ENCODE measurements at regions not wholly inside any gene's neighbourhood (a gene's known extent, or its start where the extent isn't known, plus 50 kb on each side); places are given as distances from the start of the nearest gene placed in this dataset.

GRCh38 chr4:89365776-89366175 is 58.2 kb upstream of the GPRIN3 start:
- Histone ChIP-seq H3K23ac (ENCODE audit: low read depth, low read length, poor library complexity) (no peak overlapping the region), H3K4me2 (ENCODE audit: insufficient read depth, low read length, poor library complexity, severe bottlenecking) (no peak overlapping the region), H3K4me1 (ENCODE audit: control insufficient read depth in 2 of 2, insufficient read depth in 1 of 2, low read depth in 1 of 2, low read length in 2 of 2) (no peaks in the 10 kb centered on the region), H3K18ac (ENCODE audit: low read length) (no peak overlapping the region), H3K27ac (replicated peaks; ENCODE audit: low read length) (no peak overlapping the region), H4K8ac (ENCODE audit: low read depth, low read length) (no peak overlapping the region), H3K9ac (ENCODE audit: low read depth, low read length, poor library complexity) (no peak overlapping the region), H3K36me3 (replicated peaks in 1 of 2; ENCODE audit: control insufficient read depth in 2 of 2, insufficient read depth in 2 of 2, low read length in 2 of 2) (no peaks in the 10 kb centered on the region), H3K4me3 (ENCODE audit: low read length in 2 of 2) (no peak overlapping the region), H2BK15ac (ENCODE audit: low read length) (no peak overlapping the region), H3K27me3 (ENCODE audit: control insufficient read depth in 3 of 3, insufficient read depth in 3 of 3, low read depth in 1 of 3, low read length in 3 of 3) (no peaks in the 10 kb centered on the region), H2BK5ac (ENCODE audit: low read length) (no peak overlapping the region), H2AK5ac (ENCODE audit: low read depth, low read length) (no peak overlapping the region), H3K4ac (ENCODE audit: low read length) (no peak overlapping the region), H4K91ac (ENCODE audit: low read depth, low read length, poor library complexity) (no peak overlapping the region), H3K14ac (ENCODE audit: low read length) (no peak overlapping the region), H3K79me1 (ENCODE audit: low read depth, low read length) (no peaks in the 10 kb centered on the region), H2AFZ (ENCODE audit: low read length) (no peak overlapping the region), H2BK120ac (ENCODE audit: low read depth, low read length) (no peak overlapping the region), H3K9me3 (replicated peaks in 1 of 2; ENCODE audit: control insufficient read depth in 2 of 2, insufficient read depth in 1 of 2, low read depth in 1 of 2, low read length in 2 of 2) (no peaks in the 10 kb centered on the region), H2BK12ac (ENCODE audit: low read length) (no peak overlapping the region)
- WGBS, 2 donors (ENCODE audit: extremely low coverage in 2 of 2, insufficient read length in 2 of 2, insufficient replicate concordance in 1 of 2): no CpG with 5 or more reads among the region's 2 CpGs
- no peak for DNase-seq (ENCODE audit: low spot score)

DNA sequence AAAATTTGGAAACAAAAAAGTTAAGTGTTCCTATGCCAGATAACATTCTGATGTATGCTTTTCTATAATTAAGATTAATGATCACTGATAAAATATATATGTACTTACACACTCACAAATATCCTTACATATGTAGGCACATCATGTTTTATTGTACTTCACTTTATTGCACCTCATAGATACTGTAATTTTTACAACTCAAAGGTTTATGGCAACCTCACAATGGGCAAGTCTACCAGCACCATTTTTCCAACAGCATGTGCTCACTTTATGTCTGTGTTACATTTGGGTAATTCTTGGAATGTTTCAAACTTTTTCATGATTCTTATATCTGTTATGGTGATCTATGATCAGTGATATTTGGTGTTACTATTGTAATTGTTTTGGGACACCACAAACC is 57.8 kb upstream of the GPRIN3 start:
- Histone ChIP-seq H3K4me2 (ENCODE audit: insufficient read depth, low read length, poor library complexity, severe bottlenecking) (no peak overlapping the region), H3K36me3 (replicated peaks in 1 of 2; ENCODE audit: control insufficient read depth in 2 of 2, insufficient read depth in 2 of 2, low read length in 2 of 2) (no peaks in the 10 kb centered on the region), H3K9ac (ENCODE audit: low read depth, low read length, poor library complexity) (no peak overlapping the region), H2BK12ac (ENCODE audit: low read length) (no peak overlapping the region), H2AFZ (ENCODE audit: low read length) (no peak overlapping the region), H4K91ac (ENCODE audit: low read depth, low read length, poor library complexity) (no peak overlapping the region), H3K27me3 (ENCODE audit: control insufficient read depth in 3 of 3, insufficient read depth in 3 of 3, low read depth in 1 of 3, low read length in 3 of 3) (no peaks in the 10 kb centered on the region), H2AK5ac (ENCODE audit: low read depth, low read length) (no peak overlapping the region), H3K18ac (ENCODE audit: low read length) (no peak overlapping the region), H4K8ac (ENCODE audit: low read depth, low read length) (no peak overlapping the region), H3K4ac (ENCODE audit: low read length) (no peak overlapping the region), H3K14ac (ENCODE audit: low read length) (no peak overlapping the region), H2BK5ac (ENCODE audit: low read length) (no peak overlapping the region), H3K23ac (ENCODE audit: low read depth, low read length, poor library complexity) (no peak overlapping the region), H3K9me3 (replicated peaks in 1 of 2; ENCODE audit: control insufficient read depth in 2 of 2, insufficient read depth in 1 of 2, low read depth in 1 of 2, low read length in 2 of 2) (no peaks in the 10 kb centered on the region), H3K4me1 (ENCODE audit: control insufficient read depth in 2 of 2, insufficient read depth in 1 of 2, low read depth in 1 of 2, low read length in 2 of 2) (no peaks in the 10 kb centered on the region), H3K27ac (replicated peaks; ENCODE audit: low read length) (no peak overlapping the region), H2BK120ac (ENCODE audit: low read depth, low read length) (no peak overlapping the region), H3K79me1 (ENCODE audit: low read depth, low read length) (no peaks in the 10 kb centered on the region), H3K4me3 (ENCODE audit: low read length in 2 of 2) (no peak overlapping the region), H2BK15ac (ENCODE audit: low read length) (no peak overlapping the region)
- no peak for DNase-seq (ENCODE audit: low spot score)

- no peaks in the 10 kb centered on the region for H3K4me1 ChIP-seq (ENCODE audit: control insufficient read depth in 2 of 2, insufficient read depth in 1 of 2, low read depth in 1 of 2, low read length in 2 of 2)
- H3K18ac ChIP-seq (ENCODE audit: low read length): no peak overlapping the region
- no peak overlapping the region for H3K9ac ChIP-seq (ENCODE audit: low read depth, low read length, poor library complexity)
- H3K4me3 ChIP-seq (ENCODE audit: low read length in 2 of 2): no peak overlapping the region
- H3K36me3 ChIP-seq (replicated peaks in 1 of 2; ENCODE audit: control insufficient read depth in 2 of 2, insufficient read depth in 2 of 2, low read length in 2 of 2): no peaks in the 10 kb centered on the region
- H3K14ac ChIP-seq (ENCODE audit: low read length): no peak overlapping the region
- H2BK120ac ChIP-seq (ENCODE audit: low read depth, low read length): no peak overlapping the region
- H3K27ac ChIP-seq (replicated peaks; ENCODE audit: low read length): no peak overlapping the region
- no peak overlapping the region for H4K8ac ChIP-seq (ENCODE audit: low read depth, low read length)
- no peaks in the 10 kb centered on the region for H3K9me3 ChIP-seq (replicated peaks in 1 of 2; ENCODE audit: control insufficient read depth in 2 of 2, insufficient read depth in 1 of 2, low read depth in 1 of 2, low read length in 2 of 2)
- DNase-seq (ENCODE audit: low spot score): no peak
- H3K27me3 ChIP-seq (ENCODE audit: control insufficient read depth in 3 of 3, insufficient read depth in 3 of 3, low read depth in 1 of 3, low read length in 3 of 3): no peaks in the 10 kb centered on the region
- H3K23ac ChIP-seq (ENCODE audit: low read depth, low read length, poor library complexity): no peak overlapping the region
- no peak overlapping the region for H3K4ac ChIP-seq (ENCODE audit: low read length)
- H2AK5ac ChIP-seq (ENCODE audit: low read depth, low read length): no peak overlapping the region
- H3K79me1 ChIP-seq (ENCODE audit: low read depth, low read length): no peaks in the 10 kb centered on the region
- WGBS, 2 donors (ENCODE audit: extremely low coverage in 2 of 2, insufficient read length in 2 of 2, insufficient replicate concordance in 1 of 2): no CpG with 5 or more reads among the region's 4 CpGs
- no peak overlapping the region for H2BK5ac ChIP-seq (ENCODE audit: low read length)
- no peak overlapping the region for H2BK15ac ChIP-seq (ENCODE audit: low read length)
- no peak overlapping the region for H4K91ac ChIP-seq (ENCODE audit: low read depth, low read length, poor library complexity)
- no peak overlapping the region for H2AFZ ChIP-seq (ENCODE audit: low read length)
- no peak overlapping the region for H3K4me2 ChIP-seq (ENCODE audit: insufficient read depth, low read length, poor library complexity, severe bottlenecking)
- H2BK12ac ChIP-seq (ENCODE audit: low read length): no peak overlapping the region
Observed at GRCh38 chr4:89364541-89364940, 56.9 kb upstream of the GPRIN3 start.

- Histone ChIP-seq H2BK15ac (ENCODE audit: low read length) (no peak overlapping the region), H4K8ac (ENCODE audit: low read depth, low read length) (no peak overlapping the region), H3K4me3 (ENCODE audit: low read length in 2 of 2) (no peak overlapping the region), H2BK5ac (ENCODE audit: low read length) (no peak overlapping the region), H3K27me3 (ENCODE audit: control insufficient read depth in 3 of 3, insufficient read depth in 3 of 3, low read depth in 1 of 3, low read length in 3 of 3) (no peaks in the 10 kb centered on the region), H4K91ac (ENCODE audit: low read depth, low read length, poor library complexity) (no peak overlapping the region), H2BK120ac (ENCODE audit: low read depth, low read length) (no peak overlapping the region), H3K18ac (ENCODE audit: low read length) (no peak overlapping the region), H3K79me1 (ENCODE audit: low read depth, low read length) (no peaks in the 10 kb centered on the region), H3K36me3 (replicated peaks in 1 of 2; ENCODE audit: control insufficient read depth in 2 of 2, insufficient read depth in 2 of 2, low read length in 2 of 2) (no peaks in the 10 kb centered on the region), H3K9me3 (replicated peaks in 1 of 2; ENCODE audit: control insufficient read depth in 2 of 2, insufficient read depth in 1 of 2, low read depth in 1 of 2, low read length in 2 of 2) (no peaks in the 10 kb centered on the region), H2AFZ (ENCODE audit: low read length) (no peak overlapping the region), H3K27ac (replicated peaks; ENCODE audit: low read length) (no peak overlapping the region), H3K14ac (ENCODE audit: low read length) (no peak overlapping the region), H3K4me1 (ENCODE audit: control insufficient read depth in 2 of 2, insufficient read depth in 1 of 2, low read depth in 1 of 2, low read length in 2 of 2) (no peaks in the 10 kb centered on the region), H3K23ac (ENCODE audit: low read depth, low read length, poor library complexity) (no peak overlapping the region), H3K4me2 (ENCODE audit: insufficient read depth, low read length, poor library complexity, severe bottlenecking) (no peak overlapping the region), H2BK12ac (ENCODE audit: low read length) (no peak overlapping the region), H3K9ac (ENCODE audit: low read depth, low read length, poor library complexity) (no peak overlapping the region), H2AK5ac (ENCODE audit: low read depth, low read length) (no peak overlapping the region), H3K4ac (ENCODE audit: low read length) (no peak overlapping the region)
- WGBS, 2 donors (ENCODE audit: extremely low coverage in 2 of 2, insufficient read length in 2 of 2, insufficient replicate concordance in 1 of 2): no CpG with 5 or more reads among the region's 7 CpGs
- DNase-seq (ENCODE audit: low spot score): no peak
Observed at GRCh38 chr4:89363786-89364185, 56.2 kb upstream of the GPRIN3 start.

Data from neuronal stem cell (in vitro differentiated cells).